ENCODE measurements at regions not wholly inside any gene's neighbourhood (a gene's known extent, or its start where the extent isn't known, plus 50 kb on each side); places are given as distances from the start of the nearest gene placed in this dataset.

GRCh38 chr1:79388694-79389361 is 382.3 kb upstream of the ADGRL4 start:
- H3K4me2 ChIP-seq (ENCODE audit: insufficient read depth in 1 of 2, low read depth in 2 of 2, low read length in 2 of 2), result no peak overlapping the region
- no peak overlapping the region for H3K23ac ChIP-seq (ENCODE audit: insufficient read length)
- no peak overlapping the region for H4K91ac ChIP-seq (replicated peaks; ENCODE audit: insufficient read length, low read length)
- no peak overlapping the region for H2AK5ac ChIP-seq (ENCODE audit: low read depth, low read length)
- POLR2A ChIA-PET (ENCODE audit: partially characterized antibody), result no interaction called here
- no peak overlapping the region for H4K8ac ChIP-seq (ENCODE audit: extremely low read depth, insufficient read depth, low read length)
- TF ChIP-seq CTCF (IDR thresholded peaks at IDR 0.05; ENCODE audit: control extremely low read depth in 1 of 3, insufficient read depth in 1 of 3, low read depth in 1 of 3, low read length in 3 of 3), result no peak
- TF ChIP-seq GABPA (IDR thresholded peaks at IDR 0.05; ENCODE audit: borderline replicate concordance, insufficient read depth, low read length), result no peak
- TF ChIP-seq SP2 (IDR thresholded peaks at IDR 0.05; ENCODE audit: low read length), result no peak
- TF ChIP-seq SP1 (IDR thresholded peaks at IDR 0.05; ENCODE audit: low read depth, low read length), result no peak
- TF ChIP-seq USF2 (IDR thresholded peaks at IDR 0.05; ENCODE audit: low read length), result no peak
- peak; percentile 48; the same call in 1 of the 2 replicates for TF ChIP-seq MAFK (IDR thresholded peaks at IDR 0.05; ENCODE audit: low read depth, low read length)
- H3K79me2 ChIP-seq (ENCODE audit: control insufficient read depth in 1 of 2, insufficient read depth in 2 of 2, low read length in 2 of 2), result no peaks in the 10 kb centered on the region
- no peak overlapping the region for H3K9ac ChIP-seq (replicated peaks in 1 of 4; ENCODE audit: extremely low read depth in 1 of 4, low read depth in 3 of 4, low read length in 3 of 4)
- H3K36me3 ChIP-seq (ENCODE audit: control insufficient read depth in 2 of 4, insufficient read depth in 4 of 4, low read length in 3 of 4), result no peaks in the 10 kb centered on the region
- H3K9me3 ChIP-seq (ENCODE audit: insufficient read depth in 2 of 2, low read depth in 1 of 2, low read length in 1 of 2), result no peaks in the 10 kb centered on the region
- no peaks in the 10 kb centered on the region for H3K4me1 ChIP-seq (replicated peaks in 1 of 4; ENCODE audit: control insufficient read depth in 3 of 4, insufficient read depth in 4 of 4, low read length in 3 of 4)
- no peak for FAIRE-seq
- H4K5ac ChIP-seq (ENCODE audit: insufficient read length, low read depth, low read length), result no peak overlapping the region
- CTCF ChIA-PET (ENCODE audit: partially characterized antibody), result interaction anchor here (0.6 kb wide), 1 partner anchor 35 kb away, joined by 3 read pairs; no protein-coding TSS in a partner anchor
- no peak overlapping the region for H2BK20ac ChIP-seq (ENCODE audit: low read length)
- H3K18ac ChIP-seq (ENCODE audit: extremely low read depth, low read length), result no peak overlapping the region
- no peaks in the 10 kb centered on the region; the same call in 1 of the 2 replicates for H3K23me2 ChIP-seq (ENCODE audit: low read depth, low read length)
- 98% methylated on average over 3 of the region's 3 CpGs; no CpG with 5 or more reads in 1 of the 2 experiments for WGBS, 2 experiments (ENCODE audit: extremely low coverage in 1 of 2, insufficient coverage in 1 of 2, insufficient read length in 1 of 2, insufficient replicate concordance in 2 of 2, low coverage in 1 of 2, low lambda C conversion rate in 2 of 2, missing lambda C conversion rate in 1 of 2)
- H2BK5ac ChIP-seq (ENCODE audit: low read depth, low read length), result no peak overlapping the region
- H3K27ac ChIP-seq (ENCODE audit: low read depth, low read length), result no peak overlapping the region
- H3K14ac ChIP-seq (ENCODE audit: insufficient read length), result no peak overlapping the region
- no peak overlapping the region for H3K4me3 ChIP-seq (ENCODE audit: extremely low read depth in 1 of 4, insufficient read depth in 2 of 4, low read depth in 3 of 4, low read length in 4 of 4)
- H2BK15ac ChIP-seq (ENCODE audit: low read length), result no peak overlapping the region
- no peak overlapping the region for H3K4ac ChIP-seq (replicated peaks; ENCODE audit: insufficient read length, low read depth, low read length)
- H3K27me3 ChIP-seq (replicated peaks in 1 of 4; ENCODE audit: control insufficient read depth in 3 of 4, extremely low read depth in 1 of 4, insufficient read depth in 3 of 4, low read length in 3 of 4), result no peaks in the 10 kb centered on the region
- H3K56ac ChIP-seq (replicated peaks; ENCODE audit: insufficient read length, low read depth, low read length), result no peak overlapping the region
- H2AFZ ChIP-seq (ENCODE audit: low read length), result no peak overlapping the region
- H3K79me1 ChIP-seq (ENCODE audit: low read depth, low read length), result no peaks in the 10 kb centered on the region
- H2BK120ac ChIP-seq (replicated peaks; ENCODE audit: low read depth, low read length), result no peak overlapping the region
- no peak overlapping the region for H2BK12ac ChIP-seq (ENCODE audit: low read depth, low read length)
- no peaks in the 10 kb centered on the region for H4K20me1 ChIP-seq (replicated peaks in 1 of 2; ENCODE audit: control insufficient read depth in 1 of 2, insufficient read depth in 2 of 2, low read length in 2 of 2)
- DNase-seq (ENCODE audit: low read depth in 1 of 2, low spot score in 2 of 2), result no peak

All from H1 (cell line).